K562 (cell line): ENCODE measurements at regions not wholly inside any gene's neighbourhood (a gene's known extent, or its start where the extent isn't known, plus 50 kb on each side); places are given as distances from the start of the nearest gene placed in this dataset.

ENCODE experiments used
- EGR1 ChIP-seq: fragments of 450-650 bp; conservative IDR thresholded peaks from 2 replicates; pipeline ENCODE4 v1.6.1; 2017; ENCODE audit warnings: mild to moderate bottlenecking
- FOXK2 ChIP-seq, 2 experiments: fragments of 450-650 bp; IDR thresholded peaks in 1 of 2; conservative IDR thresholded peaks in 1 of 2; 2 replicates each; pipeline ENCODE4 v1.6.1; 2016; ENCODE audit warnings: low read depth in 2 of 2, mild to moderate bottlenecking in 1 of 2
- SIN3B ChIP-seq: fragments of 450-650 bp; IDR thresholded peaks from 2 replicates; pipeline ENCODE4 v1.6.1; 2017; ENCODE audit warnings: low read depth, mild to moderate bottlenecking, moderate library complexity
- SLC30A9 ChIP-seq: fragments of 250-450 bp; sonication (Bioruptor Pico); IDR thresholded peaks from 2 replicates; pipeline ENCODE4 v1.8.0; 2022; ENCODE audit warnings: mild to moderate bottlenecking, moderate library complexity

DNA sequence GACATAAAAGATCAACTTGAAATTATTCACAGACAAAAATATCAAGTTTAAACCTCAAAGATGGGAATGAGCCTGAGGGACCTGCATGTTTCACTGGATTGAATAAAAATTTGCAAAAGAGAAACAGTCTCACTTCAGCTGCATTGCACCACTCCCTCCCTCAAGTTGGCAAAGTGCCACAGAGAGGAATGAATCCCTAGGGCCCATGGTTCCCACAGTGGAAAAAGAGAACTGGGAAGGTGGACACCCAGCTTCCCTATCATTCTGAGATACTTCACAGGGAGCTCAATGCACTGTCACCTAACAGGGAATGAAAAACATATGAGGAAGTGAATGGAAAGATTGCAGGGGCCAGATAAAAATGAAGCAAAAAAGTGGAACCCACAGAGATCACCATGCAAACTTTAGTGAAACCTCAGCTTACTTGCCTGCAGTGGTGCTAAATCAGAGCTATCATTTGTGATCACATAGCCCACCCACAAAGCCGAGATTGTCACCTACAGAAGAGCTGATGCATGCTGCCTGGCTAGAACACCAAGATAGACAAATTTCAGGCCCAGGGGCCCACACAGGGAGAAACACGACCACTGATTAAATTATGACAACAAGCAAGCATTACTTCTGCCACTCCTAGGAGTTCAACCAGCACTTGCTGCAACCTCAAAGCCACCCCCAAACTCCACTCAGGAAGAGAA lies 911.3 kb downstream of the LRFN5 start:
- TF ChIP-seq SIN3B (no peak), SLC30A9 (CRISPR knock-in tag) (no peak), EGR1 (no peak), FOXK2 (conservative IDR thresholded peaks at IDR 0.05 in 1 of 2, IDR thresholded peaks at IDR 0.05 in 1 of 2; ENCODE audit: low read depth in 2 of 2) (no peak)
